Left ventricle myocardium inferior (tissue), 1 donor: ENCODE measurements at regions not wholly inside any gene's neighbourhood (a gene's known extent, or its start where the extent isn't known, plus 50 kb on each side); places are given as distances from the start of the nearest gene placed in this dataset.
"Not testable (repeated sequence)": the region's sequence is repeated elsewhere in the genome, so short reads cannot be mapped to it uniquely, and the experiment has no call there.

Experiments
- DNase-seq: peaks from one replicate; pipeline ENCODE4 v3.0.0-alpha.2; 2020
- H3K27ac ChIP-seq: fragments of 200-600 bp; replicated peaks from 2 replicates; pipeline ENCODE4 v1.8.0; 2021
- H3K27me3 ChIP-seq: fragments of 200-600 bp; 2 replicates; pipeline ENCODE4 v1.8.0; 2021; ENCODE audit warnings: low read depth
- H3K36me3 ChIP-seq: fragments of 200-600 bp; 2 replicates; pipeline ENCODE4 v1.8.0; 2021
- H3K4me1 ChIP-seq: fragments of 200-600 bp; 2 replicates; pipeline ENCODE4 v1.8.0; 2021
- H3K4me3 ChIP-seq: fragments of 200-600 bp; 2 replicates; pipeline ENCODE4 v1.8.0; 2021; ENCODE audit warnings: mild to moderate bottlenecking, moderate library complexity
- H3K9me3 ChIP-seq: fragments of 200-600 bp; replicated peaks from 2 replicates; pipeline ENCODE4 v1.8.0; 2021
- CTCF ChIP-seq: fragments of 200-600 bp; IDR thresholded peaks from 2 replicates; pipeline ENCODE4 v1.8.0; 2021; ENCODE audit warnings: antibody characterized with exemption, mild to moderate bottlenecking, borderline replicate concordance
- intact Hi-C: fragments of 100-400 bp; cut with micrococcal nuclease; formaldehyde crosslinking; loops from one replicate; pipeline ENCODE4 v1.11.0; 2022
- donor health status: DM: no; HTN: yes; CAD: no; lungs with severe emphysema.

- H3K4me3 ChIP-seq, intact Hi-C loops, H3K36me3 ChIP-seq, H3K27me3 ChIP-seq, DNase-seq, H3K27ac ChIP-seq, H3K4me1 ChIP-seq, H3K9me3 ChIP-seq: not testable (repeated sequence)
Measured at GRCh38 chr3:195999176-195999575, 82.7 kb downstream of the TFRC start.

- H3K27me3 ChIP-seq, H3K27ac ChIP-seq, H3K9me3 ChIP-seq, H3K4me1 ChIP-seq, DNase-seq, intact Hi-C loops, H3K36me3 ChIP-seq, H3K4me3 ChIP-seq: not testable (repeated sequence)
Measured at GRCh38 chr3:195996314-195996713, 85.6 kb downstream of the TFRC start.

GRCh38 chr3:195994343-195994742 is 86.0 kb upstream of the TNK2 start:
- H3K4me1 ChIP-seq, H3K36me3 ChIP-seq, H3K4me3 ChIP-seq, H3K27me3 ChIP-seq, H3K9me3 ChIP-seq, intact Hi-C loops, H3K27ac ChIP-seq: not testable (repeated sequence)
- DNase-seq = peak; percentile 46
- peak; percentile 15 for TF ChIP-seq CTCF

- DNase-seq, H3K4me3 ChIP-seq, H3K27ac ChIP-seq, intact Hi-C loops, H3K4me1 ChIP-seq, H3K36me3 ChIP-seq, H3K27me3 ChIP-seq, H3K9me3 ChIP-seq: not testable (repeated sequence)
Measured at GRCh38 chr3:195993671-195994070, 85.3 kb upstream of the TNK2 start.

- intact Hi-C loops, H3K36me3 ChIP-seq, H3K9me3 ChIP-seq, H3K27me3 ChIP-seq, H3K27ac ChIP-seq, H3K4me3 ChIP-seq, DNase-seq: not testable (repeated sequence)
- peaks cover 12% of the 10 kb centered on the region for H3K4me1 ChIP-seq
Measured at GRCh38 chr3:195992956-195993595, 84.7 kb upstream of the TNK2 start.

GRCh38 chr3:195991986-195992385 is 83.6 kb upstream of the TNK2 start:
- H3K27ac ChIP-seq, H3K36me3 ChIP-seq, H3K4me3 ChIP-seq, DNase-seq, intact Hi-C loops, H3K27me3 ChIP-seq, H3K9me3 ChIP-seq: not testable (repeated sequence)
- H3K4me1 ChIP-seq = peaks cover 12% of the 10 kb centered on the region

- H3K4me3 ChIP-seq, intact Hi-C loops, H3K9me3 ChIP-seq, H3K36me3 ChIP-seq, H3K27me3 ChIP-seq, H3K27ac ChIP-seq, DNase-seq: not testable (repeated sequence)
- peaks cover 12% of the 10 kb centered on the region for H3K4me1 ChIP-seq
Measured at GRCh38 chr3:195991243-195991642, 82.9 kb upstream of the TNK2 start.

- DNase-seq, H3K36me3 ChIP-seq, H3K27me3 ChIP-seq, intact Hi-C loops, H3K9me3 ChIP-seq: not testable (repeated sequence)
- peak overlapping the region; percentile 92 for H3K27ac ChIP-seq
- peaks cover 12% of the 10 kb centered on the region for H3K4me1 ChIP-seq
- H3K4me3 ChIP-seq = peak overlapping the region; percentile 90
Measured at GRCh38 chr3:195990841-195991174, 82.5 kb upstream of the TNK2 start.

- H3K9me3 ChIP-seq, H3K27me3 ChIP-seq, intact Hi-C loops, H3K36me3 ChIP-seq: not testable (repeated sequence)
- peak overlapping the region; percentile 92 for H3K27ac ChIP-seq
- H3K4me3 ChIP-seq = peak overlapping the region; percentile 90
- H3K4me1 ChIP-seq = peaks cover 12% of the 10 kb centered on the region
- peak; percentile 94 for DNase-seq
Measured at GRCh38 chr3:195989921-195990840, 81.8 kb upstream of the TNK2 start.

GRCh38 chr3:195989197-195989920 is 81.0 kb upstream of the TNK2 start:
- H3K36me3 ChIP-seq, intact Hi-C loops, H3K9me3 ChIP-seq, H3K27me3 ChIP-seq: not testable (repeated sequence)
- Histone ChIP-seq H3K4me1 (peaks cover 12% of the 10 kb centered on the region), H3K4me3 (peak overlapping the region; percentile 90), H3K27ac (peak overlapping the region; percentile 92)
- DNase-seq = peak; percentile 70

- intact Hi-C loops, H3K9me3 ChIP-seq, DNase-seq, H3K27me3 ChIP-seq, H3K27ac ChIP-seq, H3K36me3 ChIP-seq: not testable (repeated sequence)
- H3K4me3 ChIP-seq = peak overlapping the region; percentile 45
- H3K4me1 ChIP-seq = peaks cover 12% of the 10 kb centered on the region
Measured at GRCh38 chr3:195988764-195989163, 80.4 kb upstream of the TNK2 start.

GRCh38 chr3:195987001-195987400 is 78.7 kb upstream of the TNK2 start:
- DNase-seq, H3K27ac ChIP-seq, H3K27me3 ChIP-seq, H3K9me3 ChIP-seq, H3K4me3 ChIP-seq, intact Hi-C loops: not testable (repeated sequence)
- Histone ChIP-seq H3K4me1 (peaks cover 12% of the 10 kb centered on the region), H3K36me3 (peaks cover 15% of the 10 kb centered on the region)
